T47D (cell line): ENCODE measurements at regions not wholly inside any gene's neighbourhood (a gene's known extent, or its start where the extent isn't known, plus 50 kb on each side); places are given as distances from the start of the nearest gene placed in this dataset.
A peak's percentile ranks its signal among the peaks of the same experiment; 100 is the strongest.

ENCODE experiments used
- DNase-seq, 2 experiments: peaks; one replicate each; pipeline versions ENCODE4 v3.0.0 to v3.0.0-alpha.2; 2011 to 2012; ENCODE audit warnings: low read depth in 1 of 2, low spot score in 1 of 2
- JUND ChIP-seq: IDR thresholded peaks from 2 replicates; pipeline ENCODE4 v1.6.1; 2012; ENCODE audit warnings: low read depth
- in situ Hi-C: cut with HindIII; loops from 2 replicates; pipeline ENCODE4 v1.10.0; 2016; ENCODE audit warnings: low sequenced_read_pairs, low pct_unique_long_range_greater_than_20kb

DNA sequence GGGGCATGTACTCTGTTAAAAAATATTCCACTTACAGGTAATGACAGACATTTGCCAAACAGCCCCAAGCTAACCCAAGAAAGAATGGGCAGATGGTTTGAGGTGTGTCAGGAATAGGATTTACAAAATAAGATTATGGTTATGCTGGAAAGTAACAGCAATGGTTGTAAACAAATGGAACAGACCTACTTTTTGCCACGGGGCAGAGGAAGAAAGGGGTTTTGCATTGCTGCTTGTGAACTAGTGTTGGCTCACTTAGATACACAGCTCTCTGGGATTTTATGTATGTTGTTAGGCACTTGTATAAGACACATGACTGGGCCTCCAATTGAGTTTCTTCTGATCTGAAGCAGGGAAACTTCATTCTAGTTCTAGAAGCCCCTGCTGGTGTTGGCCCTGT is 191.5 kb upstream of the GDNF start:
- TF ChIP-seq JUND, result no peak
- in situ Hi-C loops, result no loop called here
- DNase-seq, result no peak

DNA sequence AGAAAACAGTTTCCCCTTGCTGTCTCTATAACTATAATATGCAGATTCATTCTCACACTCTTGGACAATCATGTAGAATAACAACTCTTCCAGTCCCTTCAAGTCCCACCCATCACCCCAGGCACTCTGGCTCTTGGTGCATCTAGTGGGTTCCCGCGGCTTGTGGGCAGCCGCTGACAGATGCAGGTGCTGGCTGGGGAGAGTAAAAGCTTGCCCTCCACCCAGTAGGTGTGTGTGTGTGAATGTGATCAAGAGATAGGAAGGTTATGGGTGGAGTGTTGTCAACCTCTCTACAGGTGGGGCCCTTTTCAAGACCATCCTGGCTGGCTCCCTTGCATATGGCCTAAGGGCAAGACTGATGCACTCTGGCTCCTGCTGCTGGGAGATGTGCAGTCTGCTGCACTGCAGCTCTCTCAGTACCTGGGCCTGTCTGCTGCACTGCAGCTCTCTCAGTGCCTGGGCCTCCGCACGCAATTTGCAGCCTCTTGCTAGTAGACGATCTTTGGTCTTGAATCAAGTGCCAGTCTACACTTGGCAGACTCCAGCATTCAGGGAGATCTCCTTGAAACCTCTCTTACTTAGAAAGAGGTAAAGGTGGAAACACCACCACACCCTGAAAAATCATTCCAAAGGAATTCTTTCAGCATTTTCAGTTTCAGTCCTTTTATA is 189.7 kb upstream of the GDNF start:
- no peak for TF ChIP-seq JUND
- no peak for DNase-seq
- in situ Hi-C loops, result no loop called here

DNA sequence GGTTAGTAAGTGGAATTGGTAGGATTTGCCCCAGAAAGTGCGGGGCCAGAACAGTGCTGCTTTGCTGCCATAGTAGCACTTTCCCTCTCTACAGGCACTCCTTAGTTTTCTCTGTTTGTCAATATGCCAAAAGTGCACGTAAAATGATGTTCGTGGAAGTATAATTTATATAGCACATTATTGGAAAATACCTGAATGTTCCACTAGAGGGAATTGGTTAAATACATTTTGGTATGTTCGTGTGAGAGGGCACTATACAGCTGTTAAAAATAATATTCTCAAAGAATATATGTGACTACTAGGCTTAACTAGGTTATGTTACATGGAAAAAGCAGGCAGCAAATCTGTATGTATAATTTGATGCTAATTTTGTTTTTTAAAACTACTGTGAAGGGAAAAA is 184.0 kb upstream of the GDNF start:
- TF ChIP-seq JUND, result no peak
- DNase-seq, result no peak
- in situ Hi-C loops, result no loop called here

DNA sequence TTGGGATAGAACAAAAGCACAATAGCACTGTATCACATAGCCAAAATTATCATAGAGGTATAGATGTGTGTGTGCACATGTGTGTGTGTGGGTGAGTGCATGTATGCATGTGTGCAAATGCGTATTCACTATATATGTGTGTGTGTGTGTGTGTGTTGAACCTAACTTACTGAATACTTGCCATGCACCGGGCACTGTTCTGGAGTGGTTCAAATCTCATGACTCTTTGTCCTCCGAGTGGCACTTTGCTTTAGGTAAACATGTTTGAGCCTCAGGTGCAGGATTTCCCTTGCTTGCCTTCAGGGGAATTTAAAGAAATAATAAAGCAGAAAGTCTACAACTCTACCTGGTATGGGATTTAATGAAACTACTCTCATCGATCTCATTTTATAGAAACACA is 183.5 kb upstream of the GDNF start:
- in situ Hi-C loops, result no loop called here
- no peak for TF ChIP-seq JUND

DNA sequence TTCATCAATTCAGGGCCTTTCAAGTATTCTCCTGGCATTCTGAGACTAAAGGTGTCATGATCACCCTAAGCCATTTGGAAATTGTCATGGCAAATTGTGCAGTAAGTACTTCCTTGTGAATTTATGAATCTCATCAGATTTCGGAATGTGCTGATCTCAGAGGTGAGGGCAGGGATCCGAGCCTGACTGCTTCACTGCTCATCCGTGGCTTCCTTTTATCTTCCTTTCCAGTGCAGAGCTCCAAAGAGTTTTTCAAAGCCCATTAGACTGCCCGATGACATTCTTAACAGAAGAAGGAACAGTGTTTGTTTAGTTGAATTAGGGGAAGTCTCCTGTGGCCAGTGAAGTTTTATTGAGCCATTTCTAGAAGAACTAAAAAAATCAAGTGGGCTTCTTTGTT is 182.8 kb upstream of the GDNF start:
- in situ Hi-C loops, result no loop called here
- DNase-seq, result no peak
- TF ChIP-seq JUND, result no peak

More for the DNA sequence above, 183.5 kb upstream of the GDNF start:
- no peak for DNase-seq

DNA sequence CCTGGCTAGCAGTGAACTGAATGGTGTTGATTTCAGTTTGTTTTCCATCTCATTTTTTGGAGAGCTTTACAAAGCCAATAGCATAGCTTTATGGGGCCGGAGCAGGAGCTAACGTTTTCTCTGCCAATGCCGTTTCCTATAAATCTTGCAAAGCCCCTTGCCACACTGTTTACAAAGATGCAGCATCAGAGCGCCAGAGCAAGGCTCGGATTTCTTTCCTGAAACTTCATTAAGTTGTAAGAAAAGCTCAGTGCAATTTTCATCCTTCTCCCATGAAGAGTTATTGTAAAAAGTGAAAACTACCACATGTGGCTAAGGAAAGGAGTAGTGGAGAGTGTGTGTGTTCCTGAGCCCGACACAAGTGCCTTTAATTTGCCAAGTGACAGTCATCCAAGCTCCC is 178.2 kb upstream of the GDNF start:
- DNase-seq, result no peak
- no peak for TF ChIP-seq JUND
- in situ Hi-C loops, result no loop called here

DNA sequence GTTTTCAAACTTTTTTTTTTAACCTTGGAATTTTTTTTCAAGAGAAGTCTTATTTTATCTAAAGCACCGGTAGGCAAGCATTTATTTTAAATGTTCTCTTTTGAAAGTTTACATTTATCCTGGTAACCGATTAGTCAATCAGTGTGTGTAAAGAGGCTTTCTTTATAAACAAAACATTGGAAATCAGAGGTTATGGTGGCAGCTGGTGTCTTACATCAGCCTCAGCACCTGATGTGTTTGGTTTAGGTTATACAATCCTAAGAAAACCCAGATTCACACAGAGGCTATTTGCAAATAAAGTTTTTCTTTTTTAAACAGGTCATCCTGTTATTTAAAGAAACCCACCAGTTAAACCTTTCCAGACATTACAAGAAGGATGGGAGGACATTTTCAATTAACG is 173.3 kb upstream of the GDNF start:
- TF ChIP-seq JUND, result no peak
- in situ Hi-C loops, result no loop called here
- DNase-seq, result no peak

DNA sequence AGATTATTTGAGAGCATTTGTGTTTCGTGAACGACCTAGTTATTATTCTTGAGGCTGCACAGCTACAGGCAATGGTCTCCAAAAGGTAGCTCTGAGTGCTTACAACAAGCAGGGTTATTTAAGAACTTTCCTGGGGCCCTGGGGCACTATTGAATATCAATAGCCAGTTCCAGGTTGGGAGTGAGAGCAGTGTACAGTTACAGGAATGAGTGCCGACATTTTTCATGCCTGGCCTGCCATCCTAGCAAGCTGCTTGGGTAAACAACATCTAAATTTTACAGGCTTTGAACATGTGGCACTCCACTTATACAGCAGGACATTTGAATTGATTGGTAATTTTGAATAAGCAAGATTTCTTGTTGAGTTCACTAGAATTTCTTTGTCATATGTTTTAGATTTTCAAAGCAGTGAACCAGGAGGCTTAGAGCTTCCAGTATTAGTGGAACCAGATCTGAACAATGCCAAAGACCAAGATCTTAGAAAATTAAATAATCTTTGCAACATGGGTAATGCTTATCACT is 171.9 kb upstream of the GDNF start:
- in situ Hi-C loops, result no loop called here
- TF ChIP-seq JUND, result no peak
- no peak for DNase-seq

DNA sequence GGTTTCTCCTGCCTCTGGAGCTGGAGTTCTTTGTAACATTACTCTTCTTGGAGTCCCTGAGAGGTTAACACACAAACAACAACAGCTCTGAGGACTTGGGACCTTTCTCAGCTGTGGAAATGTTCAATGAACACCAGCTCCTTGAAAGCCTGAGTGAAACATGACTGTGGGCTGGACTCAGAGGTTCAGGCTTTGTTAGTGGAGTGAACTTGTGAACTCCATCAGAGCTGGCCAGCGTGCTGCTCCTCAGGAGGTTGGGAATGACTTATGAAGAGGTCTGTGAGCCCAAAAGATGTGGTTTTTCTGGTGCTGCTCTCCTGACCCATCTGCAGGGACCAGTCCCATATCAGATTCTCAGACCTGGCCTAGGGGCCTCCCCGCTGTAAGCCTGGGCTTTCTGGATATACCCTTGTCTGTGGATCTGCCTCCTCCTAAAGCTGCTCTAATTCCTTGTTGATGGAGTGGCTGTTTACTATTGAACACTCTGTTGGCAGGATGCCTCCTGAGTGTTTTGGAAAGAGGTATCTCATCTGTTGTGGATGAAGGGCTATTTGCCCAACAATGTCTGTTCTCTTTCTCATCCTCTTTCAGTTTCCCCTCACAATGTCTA is 170.0 kb upstream of the GDNF start:
- TF ChIP-seq JUND, result no peak
- DNase-seq, result peak in 1 of 2 experiments; percentile 9
- in situ Hi-C loops, result no loop called here

DNA sequence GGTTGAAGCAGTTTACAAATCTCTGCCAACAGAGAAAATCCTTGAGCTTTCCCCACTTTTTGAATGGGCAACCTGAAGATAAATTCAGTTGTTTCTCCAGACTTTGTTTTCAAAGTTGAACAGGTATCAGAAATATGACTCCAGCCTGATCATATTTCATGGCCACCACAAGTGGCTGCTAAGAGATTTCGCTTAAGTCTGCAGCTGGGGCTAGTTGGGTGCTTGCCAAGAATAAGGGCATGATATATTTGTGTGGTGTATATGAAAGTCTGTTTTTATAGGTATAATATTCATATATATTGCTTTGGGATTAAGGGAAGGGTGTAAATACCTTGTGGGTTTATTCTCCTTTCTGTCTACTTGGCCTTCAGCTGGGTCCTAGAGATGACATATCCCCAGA is 168.4 kb upstream of the GDNF start:
- in situ Hi-C loops, result no loop called here
- TF ChIP-seq JUND, result no peak
- DNase-seq, result no peak

DNA sequence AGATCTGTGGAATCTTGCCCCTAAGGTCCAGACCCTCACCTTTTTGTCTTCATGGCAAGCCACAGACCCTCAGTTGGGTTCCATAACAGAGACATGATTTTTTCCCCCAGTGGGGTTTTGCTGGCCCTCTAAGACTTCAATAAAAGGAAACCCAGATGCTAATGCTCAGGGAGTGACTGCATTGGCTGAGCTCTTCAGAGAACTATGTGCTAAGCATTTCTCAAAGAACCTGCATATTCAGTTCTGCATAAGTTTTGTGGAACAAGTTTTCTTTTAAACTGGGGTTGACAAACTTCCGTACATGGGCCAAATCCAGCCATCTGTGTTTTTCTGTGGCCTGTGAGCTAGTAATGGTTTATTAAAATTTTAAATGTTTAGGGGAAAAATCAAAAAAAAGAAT is 159.8 kb upstream of the GDNF start:
- in situ Hi-C loops, result no loop called here
- no peak for DNase-seq
- TF ChIP-seq JUND, result no peak

DNA sequence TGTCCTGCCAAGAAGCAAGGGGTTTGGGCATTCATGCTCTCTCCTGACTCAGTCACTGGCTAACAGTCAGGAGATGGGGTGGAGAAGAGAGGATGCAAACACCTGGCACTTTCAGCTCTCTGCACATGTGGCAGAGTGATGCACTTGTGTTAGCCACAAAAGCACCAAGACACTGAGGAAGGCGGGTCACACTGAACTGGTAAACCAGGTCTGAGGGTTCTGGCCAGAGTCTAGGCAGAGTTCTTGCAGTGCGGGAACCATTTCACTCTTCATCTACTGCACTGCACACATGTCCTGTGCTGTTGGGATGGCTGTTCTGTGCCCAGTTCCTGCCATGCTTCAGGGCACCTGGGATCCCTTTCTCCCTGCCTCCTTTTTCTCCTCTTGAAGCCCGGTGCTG is 157.1 kb upstream of the GDNF start:
- in situ Hi-C loops, result no loop called here
- no peak for TF ChIP-seq JUND
- DNase-seq, result no peak

DNA sequence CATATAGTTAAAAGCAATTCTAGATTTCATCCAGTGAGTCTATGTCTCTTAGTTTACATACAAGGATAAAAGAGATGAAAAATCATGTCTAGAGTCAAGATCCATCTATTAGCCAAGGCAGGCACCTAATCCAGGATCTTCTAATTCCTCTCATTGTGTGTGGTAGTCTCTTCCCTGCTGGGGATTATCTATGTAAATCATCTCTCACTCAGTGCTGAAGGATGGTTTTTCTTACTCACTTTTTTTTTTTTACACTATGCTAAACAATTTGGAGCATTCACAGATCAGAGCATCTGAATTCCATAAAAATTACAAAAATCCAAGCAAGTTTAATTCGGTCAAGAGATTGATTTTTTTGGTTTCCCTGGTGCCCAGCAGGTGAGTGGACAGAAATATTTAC is 154.9 kb upstream of the GDNF start:
- in situ Hi-C loops, result no loop called here
- no peak for DNase-seq

More for the DNA sequence above, 154.9 kb upstream of the GDNF start:
- no peak for TF ChIP-seq JUND
